NCI-H345 treated with DMSO at 0.1 percent for 48 hours (cell line): ENCODE measurements at regions not wholly inside any gene's neighbourhood (a gene's known extent, or its start where the extent isn't known, plus 50 kb on each side); places are given as distances from the start of the nearest gene placed in this dataset.
"Not testable (repeated sequence)": the region's sequence is repeated elsewhere in the genome, so short reads cannot be mapped to it uniquely, and the experiment has no call there.

Experiments used
- DNase-seq: peaks from one replicate; lab custom pipeline; 2025; ENCODE audit not compliant: unreplicated experiment; lab: John Stamatoyannopoulos, UW

GRCh38 chr3:182124716-182125115, 413.0 kb downstream of the SOX2 start:
- DNase-seq, result no peak

- no peak for DNase-seq
Observed at GRCh38 chr3:182129740-182130139, 418.0 kb downstream of the SOX2 start.

- DNase-seq, result no peak
Observed at GRCh38 chr3:182133752-182134151, 422.0 kb downstream of the SOX2 start.

GRCh38 chr3:182135056-182135455, 423.3 kb downstream of the SOX2 start:
- no peak for DNase-seq

- peak; percentile 36 for DNase-seq
Observed at GRCh38 chr3:182136008-182136910, 424.5 kb downstream of the SOX2 start.

- DNase-seq, result no peak
Observed at GRCh38 chr3:182138393-182138792, 426.7 kb downstream of the SOX2 start.

GRCh38 chr3:182139627-182140357, 428.1 kb downstream of the SOX2 start:
- peak; percentile 42 for DNase-seq

GRCh38 chr3:182142928-182143327, 431.2 kb downstream of the SOX2 start:
- DNase-seq, result no peak

GRCh38 chr3:182143903-182144302, 432.2 kb downstream of the SOX2 start:
- no peak for DNase-seq

GRCh38 chr3:182148360-182148759, 436.6 kb downstream of the SOX2 start:
- no peak for DNase-seq

- no peak for DNase-seq
Observed at GRCh38 chr3:182149594-182149993, 437.9 kb downstream of the SOX2 start.

- not testable (repeated sequence) for DNase-seq
Observed at GRCh38 chr3:182156326-182156725, 444.6 kb downstream of the SOX2 start.

GRCh38 chr3:182165234-182165633, 453.5 kb downstream of the SOX2 start:
- no peak for DNase-seq

- DNase-seq, result no peak
Observed at GRCh38 chr3:182172534-182172933, 460.8 kb downstream of the SOX2 start.

GRCh38 chr3:182178488-182179200, 466.9 kb downstream of the SOX2 start:
- DNase-seq, result no peak

GRCh38 chr3:182179631-182180030, 467.9 kb downstream of the SOX2 start:
- DNase-seq, result no peak

GRCh38 chr3:182180654-182181385, 469.1 kb downstream of the SOX2 start:
- no peak for DNase-seq

- DNase-seq, result peak; percentile 2
Observed at GRCh38 chr3:182182531-182182968, 470.8 kb downstream of the SOX2 start.

GRCh38 chr3:182183716-182184430, 472.1 kb downstream of the SOX2 start:
- no peak for DNase-seq

- DNase-seq, result no peak
Observed at GRCh38 chr3:182185313-182185712, 473.6 kb downstream of the SOX2 start.
